GM19043 (cell line): ENCODE measurements at regions not wholly inside any gene's neighbourhood (a gene's known extent, or its start where the extent isn't known, plus 50 kb on each side); places are given as distances from the start of the nearest gene placed in this dataset.
A peak's percentile ranks its signal among the peaks of the same experiment; 100 is the strongest.
"Not testable (repeated sequence)": the region's sequence is repeated elsewhere in the genome, so short reads cannot be mapped to it uniquely, and the experiment has no call there.

Experiments used
- ATAC-seq: cut with Tn5 transposase; IDR thresholded peaks from one replicate; pipeline ENCODE4 v1.9.1; 2021; ENCODE audit warnings: low read depth; ENCODE audit not compliant: unreplicated experiment

DNA sequence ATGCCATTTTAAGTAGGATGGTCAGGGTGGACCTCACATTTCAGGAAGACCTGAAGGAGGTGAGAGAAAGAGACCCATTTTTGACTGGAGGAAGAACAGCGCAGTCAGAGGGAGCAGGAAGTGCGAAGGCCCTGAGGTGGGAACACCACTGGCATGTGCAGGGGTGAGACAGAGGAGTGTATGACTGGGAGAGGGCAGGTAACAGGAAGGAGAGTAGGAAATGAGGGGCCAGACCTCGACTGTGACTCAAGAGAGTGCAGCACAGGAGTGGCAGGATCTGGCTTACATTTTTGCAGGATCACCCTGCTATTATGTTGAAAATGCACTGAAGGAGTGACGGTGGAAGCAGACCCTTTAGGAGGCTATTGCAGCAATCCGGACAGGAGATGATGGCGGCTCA is 117.7 kb upstream of the CDYL start:
- no peak for ATAC-seq

DNA sequence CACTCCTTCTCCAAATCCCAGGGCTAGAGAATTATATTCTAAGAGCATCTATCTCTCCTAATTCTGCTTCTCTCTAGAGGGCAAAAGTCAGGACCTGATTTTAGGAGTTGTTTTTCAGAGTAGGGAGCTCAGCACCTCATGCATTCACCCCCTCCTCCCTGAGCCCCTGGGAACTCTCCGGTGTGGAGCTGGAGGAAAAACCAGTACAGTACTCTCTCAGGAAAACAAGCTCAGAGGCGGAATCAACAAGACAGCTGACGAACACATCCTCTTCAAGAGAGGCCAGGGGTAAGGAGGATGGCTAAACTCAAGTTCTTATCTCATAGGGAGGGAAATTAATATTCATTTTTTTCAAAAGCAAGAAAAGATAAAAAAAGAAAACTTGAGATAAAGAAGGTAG is 120.1 kb upstream of the CDYL start:
- no peak for ATAC-seq

DNA sequence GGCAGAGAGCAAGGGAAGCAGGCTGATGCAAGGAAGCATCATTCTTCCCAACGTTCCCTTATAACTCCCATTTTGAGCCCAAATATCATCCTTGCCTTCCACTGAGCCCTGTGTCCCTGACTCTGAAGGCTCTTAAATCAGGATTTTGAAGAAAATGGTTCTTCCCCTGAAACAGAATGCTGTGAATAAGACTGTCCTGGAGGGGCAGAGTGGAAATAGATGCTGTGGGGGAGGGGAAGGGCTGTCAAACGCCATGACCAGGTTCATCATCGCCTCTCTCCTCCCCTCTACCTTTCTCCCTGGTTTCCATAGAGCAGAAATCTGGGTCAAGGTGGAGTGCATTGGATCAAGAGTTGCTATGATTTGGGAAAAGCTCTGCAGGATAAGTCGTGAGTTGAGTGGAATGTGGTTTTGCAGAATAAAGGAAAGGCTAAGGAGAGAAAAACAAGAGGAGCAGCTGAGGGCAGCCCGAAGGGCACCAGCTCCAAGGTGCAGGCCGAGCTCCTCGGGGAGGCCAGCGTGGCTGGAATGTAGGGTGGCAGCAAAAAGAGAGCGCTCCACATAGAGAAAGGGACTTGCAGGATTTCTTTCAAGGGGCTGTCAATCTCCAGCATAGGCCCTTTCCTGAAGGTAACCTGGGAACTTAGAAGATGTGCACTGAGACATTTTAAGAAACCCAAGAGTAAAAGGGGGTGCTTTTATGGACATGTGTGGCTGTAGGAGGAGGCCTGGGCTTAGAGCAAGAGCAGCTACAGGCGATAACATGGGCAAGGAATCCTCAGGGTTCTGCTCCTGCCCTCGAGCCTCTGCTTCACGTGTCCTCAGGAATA is 120.8 kb upstream of the CDYL start:
- ATAC-seq: no peak

DNA sequence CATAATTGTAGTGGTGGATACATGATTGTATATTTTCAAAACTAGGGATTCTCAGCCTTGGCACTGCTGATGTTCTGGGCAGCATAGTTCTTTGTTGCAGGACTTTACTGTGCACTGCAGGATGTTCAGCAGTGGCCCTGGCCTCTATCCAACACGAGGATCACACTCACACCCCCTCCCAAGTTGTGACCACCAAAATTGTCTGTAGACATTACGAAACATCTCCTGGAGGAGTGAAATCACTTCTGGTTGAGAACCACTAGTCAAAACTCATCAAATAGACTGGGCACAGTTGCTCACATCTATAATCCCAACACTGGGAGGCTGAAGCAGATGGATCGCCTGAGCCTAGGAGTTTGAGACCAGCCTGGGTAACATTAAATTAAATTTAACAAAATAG is 123.1 kb upstream of the CDYL start:
- ATAC-seq: no peak

DNA sequence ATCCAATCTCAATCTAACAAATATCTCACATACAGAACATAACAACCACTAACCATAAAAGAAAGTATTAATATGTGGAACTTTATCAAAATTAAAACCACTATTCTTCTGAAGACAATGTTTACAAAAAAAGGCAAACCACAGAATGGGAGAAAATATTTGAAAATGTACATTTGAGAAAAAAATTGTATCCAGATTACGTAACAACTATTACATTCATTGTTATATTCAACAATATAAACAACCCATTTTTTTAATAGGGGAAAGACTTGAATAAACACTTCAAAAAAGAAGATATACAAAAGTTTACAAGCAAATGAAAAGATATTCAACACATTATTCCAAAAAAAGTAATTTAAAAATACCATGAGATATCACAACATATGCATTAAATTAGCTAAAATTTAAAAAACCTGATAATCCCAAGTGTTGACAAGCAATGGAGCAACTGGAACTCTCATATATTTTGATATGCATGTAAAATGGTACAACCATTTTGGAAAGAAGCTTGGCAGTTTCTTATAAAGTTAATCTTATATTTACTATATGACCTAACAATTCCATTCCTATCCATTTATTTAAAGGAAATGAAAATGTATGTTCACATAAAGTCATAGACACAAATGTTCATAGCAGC is 124.3 kb upstream of the CDYL start:
- ATAC-seq: no peak

DNA sequence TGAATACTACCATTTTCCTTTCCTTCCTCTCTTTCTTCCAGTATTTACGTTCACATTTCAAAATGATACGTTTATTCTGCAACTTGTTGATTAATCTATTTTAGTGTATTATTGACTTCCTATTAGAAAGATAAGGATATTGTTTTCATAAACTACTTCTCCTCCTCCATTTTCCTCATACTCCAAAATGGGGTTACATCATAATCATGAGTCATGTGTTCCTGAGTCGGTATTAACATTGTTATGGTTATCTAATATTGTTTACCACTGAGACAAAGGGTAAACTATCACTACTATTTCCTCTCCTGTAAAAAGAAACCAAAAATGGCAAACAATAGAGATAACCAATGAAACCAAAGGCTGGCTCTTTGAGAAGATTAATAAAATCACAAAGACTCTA is 126.5 kb upstream of the CDYL start:
- ATAC-seq: no peak

DNA sequence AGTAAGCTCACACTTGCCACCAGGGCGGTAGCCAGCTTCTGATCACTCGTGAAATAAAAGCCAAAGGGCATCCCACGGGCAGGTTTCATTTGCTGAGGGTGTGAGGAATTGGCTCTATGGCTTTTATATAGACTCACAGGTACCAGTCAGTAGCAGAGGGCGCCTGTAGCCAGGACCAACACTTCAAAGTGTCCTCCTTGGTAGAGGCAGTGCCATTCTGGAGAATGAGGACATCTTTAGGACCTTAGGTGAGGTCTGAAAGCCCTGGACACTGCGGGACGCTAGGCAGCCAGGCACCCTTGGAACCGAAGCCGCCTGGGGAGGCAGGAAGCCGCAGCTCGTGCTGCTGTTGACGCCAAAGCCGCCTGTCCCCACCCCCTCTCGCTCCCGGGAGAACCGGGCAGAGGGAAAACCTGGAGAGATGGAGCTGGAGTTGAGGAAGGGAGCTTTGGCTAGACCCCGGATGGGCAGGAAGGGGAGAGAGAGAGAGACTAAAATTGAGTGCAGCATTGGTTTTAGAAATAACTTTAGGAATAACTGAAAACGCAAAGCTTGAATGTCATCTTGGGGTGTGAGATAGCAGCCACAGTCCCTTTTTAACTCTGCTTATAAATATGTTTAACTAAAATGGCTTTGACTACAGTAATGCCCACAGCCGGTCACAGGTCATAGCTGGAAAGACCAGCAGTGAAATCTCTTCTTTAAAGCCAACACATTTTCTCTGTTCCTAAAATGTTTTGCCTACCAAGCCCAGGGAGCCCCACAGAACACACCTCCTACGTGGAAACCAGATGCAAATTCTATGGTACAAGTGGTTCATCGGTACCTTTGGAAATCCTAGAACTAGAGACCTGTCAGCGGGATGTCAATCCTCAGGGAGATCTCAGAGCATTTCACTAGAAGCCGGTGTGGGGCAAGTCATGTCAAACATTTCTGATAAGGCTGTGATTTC is 128.5 kb upstream of the CDYL start:
- ATAC-seq: no peak

DNA sequence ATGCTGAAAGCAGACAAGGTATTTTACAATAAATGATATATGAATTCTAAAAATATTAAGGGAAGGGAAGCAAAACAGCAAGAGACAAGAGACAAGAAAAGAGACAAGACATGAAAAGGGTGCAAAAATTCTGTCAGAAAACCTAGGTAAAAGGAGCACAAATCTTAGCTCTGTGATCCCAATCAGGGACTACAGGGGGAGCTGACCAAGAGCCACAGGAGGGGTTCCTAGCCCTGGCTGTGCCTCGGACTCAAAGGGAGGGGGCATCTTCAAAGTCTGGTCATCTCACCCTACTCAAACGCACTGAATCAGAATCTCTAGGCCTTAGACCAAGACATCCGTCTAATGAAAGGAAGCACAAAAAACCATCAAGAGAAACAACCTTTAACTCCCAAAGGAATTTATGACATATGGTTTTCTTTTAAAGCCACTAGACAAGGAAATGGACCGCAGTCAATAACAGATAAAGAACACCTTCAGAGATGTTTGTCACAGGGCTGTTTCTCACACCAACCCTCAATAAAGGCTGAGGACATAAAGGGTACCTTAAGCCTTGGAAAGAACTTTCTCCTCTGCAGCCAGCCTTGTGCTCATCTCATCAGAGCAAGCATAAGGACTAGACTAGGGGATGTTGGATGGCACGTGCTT is 130.4 kb upstream of the CDYL start:
- ATAC-seq: no peak

DNA sequence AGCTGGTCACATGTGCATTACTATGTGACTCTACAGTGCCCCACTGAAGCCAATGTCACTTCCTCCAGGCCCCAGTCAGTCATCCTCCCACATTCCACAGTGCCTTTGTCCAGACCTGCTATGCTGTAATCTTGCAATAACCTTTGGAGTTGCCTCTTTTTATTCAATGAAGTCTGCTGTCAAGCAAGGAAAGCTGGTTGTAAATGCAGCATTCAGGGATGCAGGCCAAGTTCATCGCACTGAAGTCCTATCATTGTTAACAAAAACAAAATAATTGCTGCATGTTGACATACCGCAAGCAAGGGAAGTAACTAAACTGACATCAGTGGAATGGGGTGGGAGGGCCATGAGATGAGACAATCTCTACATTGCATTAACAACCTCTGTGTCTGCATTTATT is 131.2 kb upstream of the CDYL start:
- ATAC-seq: no peak

DNA sequence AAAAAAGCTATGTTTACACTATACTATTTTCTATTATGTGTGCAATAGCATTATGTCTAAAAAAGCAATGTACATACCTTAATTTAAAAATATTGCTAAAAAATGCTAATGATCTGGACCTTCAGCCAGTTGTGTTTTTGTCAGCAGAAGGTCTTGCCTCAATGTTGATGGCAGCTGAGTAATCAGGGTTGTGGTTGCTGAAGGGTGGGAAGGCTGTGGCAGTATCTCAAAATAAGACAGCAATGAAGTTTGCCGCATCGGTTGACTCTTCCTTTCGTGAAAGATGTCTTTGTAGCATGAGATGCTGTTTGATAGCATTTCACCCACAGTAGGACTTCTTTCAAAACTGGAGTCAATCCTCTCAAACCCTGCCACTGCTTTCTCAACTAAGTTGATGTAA is 134.7 kb upstream of the CDYL start:
- ATAC-seq: no peak

DNA sequence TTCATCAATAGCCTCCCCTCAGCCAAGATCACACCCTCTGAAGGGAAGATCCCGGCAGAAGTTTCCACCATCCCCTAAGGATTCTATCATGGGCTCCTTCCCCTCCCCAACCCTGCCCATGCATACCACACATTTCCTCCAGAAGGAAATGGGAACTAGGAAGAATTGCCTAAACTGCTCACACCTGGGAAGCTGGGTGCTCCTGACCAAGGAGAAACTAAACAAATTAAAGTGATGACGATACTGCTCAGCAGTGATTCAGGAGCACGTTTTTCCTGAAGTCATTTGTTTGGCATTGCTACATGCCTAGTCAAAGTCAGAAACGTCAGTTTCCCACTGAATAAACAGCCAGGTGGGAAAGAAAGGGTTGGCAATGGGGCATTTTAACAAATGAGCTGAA is 136.1 kb upstream of the CDYL start:
- ATAC-seq: no peak

DNA sequence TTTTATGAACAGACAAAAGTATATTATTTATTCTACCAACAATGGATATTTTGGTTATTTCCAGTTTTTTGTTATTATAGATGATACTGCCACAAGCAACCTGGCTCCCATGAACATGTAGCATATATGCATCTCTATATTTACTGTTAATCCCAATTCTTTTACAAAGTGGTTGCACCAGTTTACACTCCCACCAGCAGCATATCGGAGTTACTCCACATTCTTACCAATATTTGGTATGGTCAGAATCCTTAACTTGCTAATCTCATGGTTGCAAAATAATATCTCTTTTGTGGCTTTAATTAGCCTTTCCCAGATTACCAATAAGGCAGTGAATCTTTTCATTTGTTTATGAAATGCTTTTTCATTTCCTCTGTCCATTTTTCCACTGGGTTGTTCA is 137.6 kb upstream of the CDYL start:
- no peak for ATAC-seq

DNA sequence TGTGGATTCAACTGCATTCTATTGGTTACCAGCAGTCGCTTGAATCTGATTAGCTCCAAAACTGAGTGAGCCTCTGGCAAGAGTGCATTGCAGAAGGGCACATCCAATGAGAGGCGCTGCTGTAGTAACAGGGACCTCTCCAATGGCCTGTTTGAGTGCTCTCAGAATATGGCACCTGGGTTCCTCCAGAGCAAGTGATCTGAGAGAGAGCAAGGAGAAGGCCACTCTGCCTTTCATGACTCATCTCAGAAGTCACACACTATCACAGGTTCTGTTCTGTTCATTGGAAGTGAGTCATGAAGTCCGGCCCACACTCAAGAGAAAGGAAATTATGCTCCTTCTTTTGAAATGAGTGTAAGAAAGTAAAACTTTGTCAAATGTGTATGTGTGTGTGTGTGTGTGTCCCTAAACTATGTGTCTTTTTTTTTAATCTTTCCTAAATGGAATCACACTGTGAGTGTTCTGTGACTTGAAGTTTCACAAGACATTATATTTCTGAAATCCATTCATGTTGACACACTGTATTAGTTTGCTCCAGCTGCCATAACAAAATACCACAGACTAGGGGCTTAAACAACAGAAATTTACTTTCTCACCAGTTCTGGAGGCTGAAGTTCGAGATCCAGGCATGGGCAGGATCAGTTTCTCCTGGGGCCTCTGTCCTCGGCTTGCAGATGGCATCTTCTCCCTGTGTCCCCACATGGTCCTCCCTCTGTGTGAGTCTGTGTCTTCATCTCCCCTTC is 138.3 kb upstream of the CDYL start:
- peak; percentile 85 for ATAC-seq

DNA sequence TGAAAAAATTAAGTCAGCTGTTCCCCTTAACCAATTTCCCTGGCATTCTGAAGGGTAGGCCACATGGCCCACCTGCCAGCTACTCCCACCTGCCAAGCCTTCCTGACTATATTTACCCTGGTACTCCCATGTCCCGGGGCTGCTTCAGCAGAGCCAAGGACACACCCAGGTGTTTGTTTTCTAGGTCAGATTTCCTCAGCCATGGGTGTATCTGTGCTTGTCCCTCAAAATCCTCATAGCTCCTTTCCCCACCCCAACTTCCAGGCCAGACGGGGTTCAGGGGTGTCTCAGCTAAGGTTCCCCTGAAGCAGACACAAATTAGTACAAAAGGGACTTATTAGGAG is 139.4 kb upstream of the CDYL start:
- ATAC-seq: no peak

DNA sequence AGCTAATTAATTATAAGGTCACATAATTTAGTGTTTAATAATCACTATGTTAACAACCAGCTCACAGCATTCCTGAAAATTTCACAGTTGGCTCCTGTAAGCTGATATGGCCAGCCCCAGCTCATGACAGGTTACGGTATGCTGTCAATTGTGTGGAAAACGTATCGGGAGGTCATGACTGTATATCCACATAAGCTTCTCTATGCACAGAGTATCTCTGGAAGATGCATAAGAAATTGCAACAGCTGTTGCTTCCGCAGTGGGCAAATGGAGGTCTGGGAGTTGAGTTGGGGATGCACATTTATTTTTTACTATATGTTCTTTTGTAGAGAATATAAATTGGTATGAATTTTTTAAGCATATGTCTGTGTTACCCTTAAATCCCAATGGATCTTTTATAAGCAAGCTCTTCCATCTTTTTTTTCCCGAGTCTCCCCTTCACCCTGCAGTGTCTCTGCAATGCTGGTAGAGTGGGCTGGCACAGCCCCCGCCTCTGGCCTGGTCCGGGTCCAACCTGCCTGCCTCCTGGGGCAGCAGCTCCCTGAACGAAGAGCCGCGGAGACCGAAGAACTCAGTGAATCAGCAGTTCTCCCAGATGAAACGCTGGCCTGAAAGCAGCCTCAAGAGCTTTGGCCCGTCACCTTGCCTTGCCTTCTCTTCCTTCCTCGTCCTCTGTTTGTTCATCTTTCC is 139.9 kb upstream of the CDYL start:
- no peak for ATAC-seq

DNA sequence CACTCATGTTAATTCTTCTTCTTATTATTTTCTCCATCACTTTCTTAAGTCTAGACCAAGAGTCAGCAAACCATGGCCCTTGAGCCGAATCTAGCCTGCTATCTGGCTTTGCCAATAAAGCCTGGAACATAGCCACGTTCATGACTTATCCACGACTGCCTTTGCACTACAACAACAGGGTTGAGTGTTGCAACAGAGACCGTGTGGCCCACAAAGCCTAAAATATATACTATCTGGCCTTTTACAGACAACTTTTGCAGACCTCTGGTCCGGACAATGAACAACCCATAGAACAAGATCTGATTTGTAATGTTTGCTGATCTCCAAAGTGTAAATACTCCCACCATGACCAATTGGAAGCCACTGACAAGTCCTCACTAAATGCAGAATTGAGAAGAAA is 140.5 kb upstream of the CDYL start:
- no peak for ATAC-seq

DNA sequence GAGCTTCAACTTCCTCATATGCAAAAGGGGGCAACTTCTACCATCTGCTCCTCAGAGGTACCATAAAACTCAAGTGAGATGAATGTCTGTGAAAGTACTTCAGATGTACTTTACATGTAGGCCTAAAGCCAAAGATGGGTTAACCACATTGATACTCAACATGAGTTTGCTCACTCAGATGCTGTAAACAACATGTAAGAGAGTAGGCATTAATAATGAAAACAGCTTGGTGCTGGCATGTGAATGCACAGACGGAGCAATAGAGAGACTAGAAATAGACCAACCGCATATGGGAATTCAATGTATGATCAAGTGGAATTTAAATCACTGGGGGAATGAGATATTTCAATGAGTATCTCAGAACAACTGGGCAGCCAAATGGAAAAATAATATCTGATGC is 143.8 kb upstream of the CDYL start:
- no peak for ATAC-seq

DNA sequence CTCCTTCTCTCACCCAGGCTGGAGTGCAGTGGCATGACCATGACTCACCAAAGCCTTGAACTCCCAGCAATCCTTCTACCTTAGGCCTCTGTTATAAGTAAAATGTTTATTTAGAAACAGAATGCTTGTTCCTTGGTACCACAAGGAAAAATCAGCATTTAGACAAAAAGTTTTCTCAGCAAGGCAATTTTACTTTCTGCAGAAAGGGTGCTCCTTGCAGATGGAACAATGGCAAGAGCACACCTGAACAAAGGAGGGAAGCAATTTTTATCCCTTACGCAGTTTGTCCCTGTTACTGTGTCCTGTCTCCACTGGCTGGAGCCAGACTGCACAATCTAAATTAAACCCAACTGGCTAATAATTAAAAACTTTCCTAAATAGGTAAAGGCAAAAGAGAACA is 146.4 kb upstream of the CDYL start:
- not testable (repeated sequence) for ATAC-seq

DNA sequence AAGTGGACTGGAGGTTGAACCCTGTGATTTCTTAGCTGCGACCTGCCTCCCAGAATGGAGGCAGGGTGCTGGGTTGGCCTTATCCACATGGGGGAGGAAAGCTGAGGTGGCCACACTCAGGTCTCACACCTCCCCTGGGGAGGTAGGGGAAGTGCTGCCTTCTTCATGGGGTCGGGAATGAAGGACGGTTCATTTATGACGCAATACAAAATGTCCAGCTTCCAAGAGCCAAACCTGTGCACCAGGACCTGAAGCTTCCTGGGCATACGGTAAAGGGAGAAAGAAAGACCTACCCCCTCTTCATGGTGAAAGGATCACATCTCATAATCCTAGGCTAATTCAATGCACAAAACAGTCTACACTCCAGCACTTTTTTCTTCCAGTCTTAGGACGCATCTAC is 150.6 kb upstream of the CDYL start:
- ATAC-seq: no peak

DNA sequence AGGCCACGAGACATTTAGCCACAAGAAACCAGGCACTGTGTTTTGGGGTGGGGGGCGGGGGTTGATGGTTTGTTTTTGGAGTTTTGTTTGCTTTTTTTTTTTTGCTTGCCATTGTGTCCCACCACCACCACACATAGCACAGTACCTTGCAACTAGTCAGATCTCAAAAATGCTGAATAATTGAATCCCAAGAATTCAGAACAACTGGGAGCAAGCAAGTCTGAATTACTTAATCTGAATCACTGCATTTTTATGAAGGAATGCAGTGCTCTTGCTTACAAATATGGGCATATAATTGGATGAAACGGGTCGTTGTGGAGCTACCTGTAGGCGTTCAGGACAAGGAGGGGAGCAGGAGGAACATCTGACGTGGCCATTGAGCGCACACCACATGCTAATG is 151.5 kb upstream of the CDYL start:
- ATAC-seq: no peak
